ENCODE measurements at regions not wholly inside any gene's neighbourhood (a gene's known extent, or its start where the extent isn't known, plus 50 kb on each side); places are given as distances from the start of the nearest gene placed in this dataset.

DNA sequence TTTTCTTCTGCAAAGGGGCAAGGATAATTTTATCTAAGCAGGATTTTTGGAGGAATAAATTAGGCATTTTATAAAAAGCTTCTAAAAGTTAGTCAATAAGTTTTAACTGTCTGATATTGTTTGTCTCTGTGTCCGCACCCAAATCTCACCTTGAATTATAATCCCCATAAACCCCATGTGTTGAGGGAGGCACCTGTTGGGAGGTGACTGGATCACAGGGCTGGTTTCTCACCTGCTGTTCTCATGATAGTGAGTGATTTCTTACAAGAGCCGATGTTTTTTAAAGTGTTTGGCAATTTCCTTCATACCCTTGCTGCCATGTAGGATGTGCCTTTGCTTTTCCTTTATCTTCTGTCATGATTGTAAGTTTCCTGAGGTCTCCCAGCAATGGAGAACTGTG lies 481.4 kb downstream of the GBA3 start:
- Histone ChIP-seq H3K36me3 (ENCODE audit: insufficient read depth, low read length) (no peaks in the 10 kb centered on the region), H3K27me3 (ENCODE audit: insufficient read depth, low read length, poor library complexity, severe bottlenecking) (no peaks in the 10 kb centered on the region), H3K27ac (ENCODE audit: low read depth, low read length) (no peak overlapping the region), H3K9me3 (ENCODE audit: low read length) (no peaks in the 10 kb centered on the region), H3K4me3 (ENCODE audit: low read length) (no peak overlapping the region), H3K4me1 (ENCODE audit: insufficient read depth, low read length) (no peaks in the 10 kb centered on the region)
- H3K4me1 Mint-ChIP-seq = no peaks in the 10 kb centered on the region
- DNase-seq = no peak
- ChIA-PET CTCF (no interaction called here), POLR2A (no interaction called here)
- no peak overlapping the region for H3K27ac Mint-ChIP-seq
- no peak overlapping the region for H3K4me3 Mint-ChIP-seq
- H3K36me3 Mint-ChIP-seq = no peaks in the 10 kb centered on the region
- H3K9me3 Mint-ChIP-seq = peaks cover 6 to 29% (median 21%) of the 10 kb centered on the region in 5 donors
- H3K27me3 Mint-ChIP-seq = no peaks in the 10 kb centered on the region

GRCh38 chr4:23171976-23172375 lies 479.2 kb downstream of the GBA3 start:
- ChIA-PET POLR2A (no interaction called here), CTCF (no interaction called here)
- Mint-ChIP-seq H3K9me3 (peaks cover 5 to 28% (median 10%) of the 10 kb centered on the region in 5 donors), H3K27ac (no peak overlapping the region), H3K27me3 (no peaks in the 10 kb centered on the region), H3K4me1 (no peaks in the 10 kb centered on the region), H3K36me3 (no peaks in the 10 kb centered on the region), H3K4me3 (no peak overlapping the region)
- H3K27me3 ChIP-seq (ENCODE audit: insufficient read depth, low read length, poor library complexity, severe bottlenecking) = no peaks in the 10 kb centered on the region
- DNase-seq = no peak
- no peaks in the 10 kb centered on the region for H3K9me3 ChIP-seq (ENCODE audit: low read length)
- H3K27ac ChIP-seq (ENCODE audit: low read depth, low read length) = no peak overlapping the region
- H3K4me1 ChIP-seq (ENCODE audit: insufficient read depth, low read length) = no peaks in the 10 kb centered on the region
- H3K4me3 ChIP-seq (ENCODE audit: low read length) = no peak overlapping the region
- H3K36me3 ChIP-seq (ENCODE audit: insufficient read depth, low read length) = no peaks in the 10 kb centered on the region

GRCh38 chr4:23169608-23170311 lies 477.0 kb downstream of the GBA3 start:
- peaks cover 2 to 22% (median 5%) of the 10 kb centered on the region in 5 donors for H3K9me3 Mint-ChIP-seq

DNA sequence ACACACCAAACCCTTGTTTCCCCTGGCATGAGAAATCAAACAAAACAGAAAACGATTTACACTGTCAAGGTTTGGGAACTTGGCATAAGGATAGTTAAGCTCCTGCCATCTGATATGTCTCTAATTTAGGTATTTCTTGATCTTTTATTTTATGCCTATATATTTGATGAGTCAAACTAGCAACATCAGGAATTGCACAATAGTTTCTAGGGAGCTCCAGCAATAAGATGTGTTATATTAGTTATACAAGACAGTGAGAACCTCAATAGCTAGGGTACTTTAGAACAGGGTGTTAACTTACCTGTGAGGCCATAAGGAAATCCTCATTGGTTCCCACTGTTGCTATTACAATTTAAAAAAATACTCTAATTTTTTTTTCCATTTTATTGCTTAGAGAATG lies 474.2 kb downstream of the GBA3 start:
- Mint-ChIP-seq H3K27ac (no peak overlapping the region), H3K4me1 (no peaks in the 10 kb centered on the region), H3K4me3 (no peak overlapping the region), H3K27me3 (no peaks in the 10 kb centered on the region), H3K9me3 (peaks cover 3 to 17% (median 13%) of the 10 kb centered on the region in 5 donors), H3K36me3 (no peaks in the 10 kb centered on the region)
- H3K27ac ChIP-seq (ENCODE audit: low read depth, low read length) = no peak overlapping the region
- no peaks in the 10 kb centered on the region for H3K36me3 ChIP-seq (ENCODE audit: insufficient read depth, low read length)
- ChIA-PET POLR2A (no interaction called here), CTCF (interaction anchor here (1.0 kb wide), 1 partner anchor 8 kb away, joined by 3 read pairs; no protein-coding TSS in a partner anchor)
- no peak for DNase-seq
- H3K4me3 ChIP-seq (ENCODE audit: low read length) = no peak overlapping the region
- H3K9me3 ChIP-seq (ENCODE audit: low read length) = no peaks in the 10 kb centered on the region
- H3K4me1 ChIP-seq (ENCODE audit: insufficient read depth, low read length) = no peaks in the 10 kb centered on the region
- H3K27me3 ChIP-seq (ENCODE audit: insufficient read depth, low read length, poor library complexity, severe bottlenecking) = no peaks in the 10 kb centered on the region

More at GRCh38 chr4:23169608-23170311, 477.0 kb downstream of the GBA3 start:
- Histone ChIP-seq H3K36me3 (ENCODE audit: insufficient read depth, low read length) (no peaks in the 10 kb centered on the region), H3K4me1 (ENCODE audit: insufficient read depth, low read length) (no peaks in the 10 kb centered on the region), H3K9me3 (ENCODE audit: low read length) (no peaks in the 10 kb centered on the region), H3K27ac (ENCODE audit: low read depth, low read length) (no peak overlapping the region), H3K4me3 (ENCODE audit: low read length) (no peak overlapping the region), H3K27me3 (ENCODE audit: insufficient read depth, low read length, poor library complexity, severe bottlenecking) (no peaks in the 10 kb centered on the region)
- ChIA-PET CTCF (no interaction called here), POLR2A (no interaction called here)
- Mint-ChIP-seq H3K36me3 (no peaks in the 10 kb centered on the region), H3K4me1 (no peaks in the 10 kb centered on the region), H3K4me3 (no peak overlapping the region), H3K27ac (no peak overlapping the region), H3K27me3 (no peaks in the 10 kb centered on the region)
- no peak for DNase-seq

DNA sequence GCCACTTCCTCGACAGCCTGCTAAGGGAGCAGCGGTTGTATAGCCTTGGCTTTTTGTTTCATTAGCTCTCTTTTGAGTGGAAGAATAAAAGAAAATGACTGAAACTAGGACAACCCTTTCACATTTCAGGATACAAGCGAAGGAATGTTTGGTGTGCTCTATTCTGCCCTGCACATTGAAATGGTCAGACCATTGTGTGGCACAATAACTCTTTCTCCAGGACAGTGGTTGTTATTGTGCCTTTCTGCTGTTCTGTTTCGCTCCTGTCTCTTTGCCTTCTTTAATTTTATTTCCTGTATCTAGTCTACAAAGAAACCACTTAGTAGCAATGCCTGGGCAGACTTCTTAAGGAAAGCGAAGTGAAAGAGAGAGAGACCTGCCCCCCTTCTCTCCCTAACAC lies 473.7 kb downstream of the GBA3 start:
- Histone ChIP-seq H3K27me3 (ENCODE audit: insufficient read depth, low read length, poor library complexity, severe bottlenecking) (no peaks in the 10 kb centered on the region), H3K9me3 (ENCODE audit: low read length) (no peaks in the 10 kb centered on the region), H3K4me1 (ENCODE audit: insufficient read depth, low read length) (no peaks in the 10 kb centered on the region), H3K27ac (ENCODE audit: low read depth, low read length) (no peak overlapping the region), H3K4me3 (ENCODE audit: low read length) (no peak overlapping the region), H3K36me3 (ENCODE audit: insufficient read depth, low read length) (no peaks in the 10 kb centered on the region)
- Mint-ChIP-seq H3K4me3 (no peak overlapping the region), H3K27me3 (no peaks in the 10 kb centered on the region), H3K4me1 (no peaks in the 10 kb centered on the region), H3K27ac (no peak overlapping the region), H3K36me3 (no peaks in the 10 kb centered on the region), H3K9me3 (peaks cover 3 to 17% (median 15%) of the 10 kb centered on the region in 5 donors)
- CTCF ChIA-PET = interaction anchor here (1.0 kb wide), 1 partner anchor 8 kb away, joined by 3 read pairs; no protein-coding TSS in a partner anchor
- no peak for DNase-seq
- POLR2A ChIA-PET = no interaction called here

GRCh38 chr4:23165669-23166068 lies 472.9 kb downstream of the GBA3 start:
- POLR2A ChIA-PET = no interaction called here
- Histone ChIP-seq H3K27me3 (ENCODE audit: insufficient read depth, low read length, poor library complexity, severe bottlenecking) (no peaks in the 10 kb centered on the region), H3K36me3 (ENCODE audit: insufficient read depth, low read length) (no peaks in the 10 kb centered on the region), H3K27ac (ENCODE audit: low read depth, low read length) (no peak overlapping the region), H3K4me1 (ENCODE audit: insufficient read depth, low read length) (no peaks in the 10 kb centered on the region), H3K4me3 (ENCODE audit: low read length) (no peak overlapping the region), H3K9me3 (ENCODE audit: low read length) (no peaks in the 10 kb centered on the region)
- H3K27me3 Mint-ChIP-seq = no peaks in the 10 kb centered on the region
- H3K4me3 Mint-ChIP-seq = no peak overlapping the region
- no peaks in the 10 kb centered on the region for H3K36me3 Mint-ChIP-seq
- H3K4me1 Mint-ChIP-seq = no peaks in the 10 kb centered on the region
- peaks cover 3 to 19% (median 15%) of the 10 kb centered on the region in 5 donors for H3K9me3 Mint-ChIP-seq
- no peak for DNase-seq
- CTCF ChIA-PET = no interaction called here
- H3K27ac Mint-ChIP-seq = no peak overlapping the region

GRCh38 chr4:23163647-23164436 lies 471.1 kb downstream of the GBA3 start:
- DNase-seq = no peak
- no peaks in the 10 kb centered on the region for H3K36me3 ChIP-seq (ENCODE audit: insufficient read depth, low read length)
- no peaks in the 10 kb centered on the region for H3K27me3 ChIP-seq (ENCODE audit: insufficient read depth, low read length, poor library complexity, severe bottlenecking)
- H3K36me3 Mint-ChIP-seq = no peaks in the 10 kb centered on the region
- no peak overlapping the region for H3K27ac Mint-ChIP-seq
- H3K4me1 ChIP-seq (ENCODE audit: insufficient read depth, low read length) = no peaks in the 10 kb centered on the region
- no peaks in the 10 kb centered on the region for H3K9me3 ChIP-seq (ENCODE audit: low read length)
- ChIA-PET POLR2A (no interaction called here), CTCF (no interaction called here)
- H3K9me3 Mint-ChIP-seq = peaks cover 3 to 19% (median 14%) of the 10 kb centered on the region in 5 donors
- no peak overlapping the region for H3K4me3 ChIP-seq (ENCODE audit: low read length)
- H3K4me3 Mint-ChIP-seq = no peak overlapping the region
- H3K4me1 Mint-ChIP-seq = no peaks in the 10 kb centered on the region
- no peaks in the 10 kb centered on the region for H3K27me3 Mint-ChIP-seq
- no peak overlapping the region for H3K27ac ChIP-seq (ENCODE audit: low read depth, low read length)

DNA sequence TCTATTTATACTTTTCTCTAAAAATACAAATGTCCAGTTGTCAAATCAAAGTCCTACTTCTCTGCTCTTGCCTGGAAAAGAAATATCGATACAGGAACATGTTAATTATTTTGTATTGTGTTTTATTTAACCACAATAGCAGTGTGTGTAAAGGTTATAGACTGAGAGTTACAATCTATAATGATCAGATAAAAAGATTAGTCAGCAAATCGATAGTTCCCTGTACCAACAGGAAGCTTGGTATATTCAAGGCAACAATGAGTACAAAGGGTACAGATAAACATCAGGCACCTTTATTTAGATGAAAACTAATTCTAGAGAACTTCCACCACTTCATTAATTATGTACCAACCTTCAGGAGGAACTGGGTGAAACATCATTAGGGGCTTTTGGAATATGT lies 469.5 kb downstream of the GBA3 start:
- CTCF ChIA-PET = no interaction called here
- no peak for DNase-seq
- no peaks in the 10 kb centered on the region for H3K4me1 Mint-ChIP-seq

More for the DNA sequence above, 469.5 kb downstream of the GBA3 start:
- no peaks in the 10 kb centered on the region for H3K9me3 ChIP-seq (ENCODE audit: low read length)
- Mint-ChIP-seq H3K36me3 (no peaks in the 10 kb centered on the region), H3K27ac (no peak overlapping the region), H3K9me3 (peaks cover 3 to 17% (median 14%) of the 10 kb centered on the region in 5 donors), H3K27me3 (no peaks in the 10 kb centered on the region), H3K4me3 (no peak overlapping the region)
- no peaks in the 10 kb centered on the region for H3K4me1 ChIP-seq (ENCODE audit: insufficient read depth, low read length)
- H3K4me3 ChIP-seq (ENCODE audit: low read length) = no peak overlapping the region
- POLR2A ChIA-PET = no interaction called here
- H3K27ac ChIP-seq (ENCODE audit: low read depth, low read length) = no peak overlapping the region
- H3K36me3 ChIP-seq (ENCODE audit: insufficient read depth, low read length) = no peaks in the 10 kb centered on the region
- no peaks in the 10 kb centered on the region for H3K27me3 ChIP-seq (ENCODE audit: insufficient read depth, low read length, poor library complexity, severe bottlenecking)
